Mucosa of gallbladder (tissue), 1 donor: ENCODE measurements at regions not wholly inside any gene's neighbourhood (a gene's known extent, or its start where the extent isn't known, plus 50 kb on each side); places are given as distances from the start of the nearest gene placed in this dataset.

ENCODE experiments used
- DNase-seq: peaks from one replicate; pipeline ENCODE4 v3.0.0-alpha.2; 2020; ENCODE audit warnings: low spot score
- donor health status: DM: no; HTN: no; CAD: no.

- no peak for DNase-seq
These were observed 293.6 kb downstream of the GLRX3 start for GRCh38 chr10:130429809-130430208.

- no peak for DNase-seq
These were observed 294.1 kb downstream of the GLRX3 start for GRCh38 chr10:130430291-130430690.

GRCh38 chr10:130430852-130431704, 294.9 kb downstream of the GLRX3 start:
- DNase-seq, result no peak

GRCh38 chr10:130432271-130432670, 296.1 kb downstream of the GLRX3 start:
- DNase-seq, result no peak

- no peak for DNase-seq
These were observed 296.7 kb downstream of the GLRX3 start for GRCh38 chr10:130432850-130433249.

- no peak for DNase-seq
These were observed 298.5 kb downstream of the GLRX3 start for GRCh38 chr10:130434446-130435385.

- no peak for DNase-seq
These were observed 299.8 kb downstream of the GLRX3 start for GRCh38 chr10:130435961-130436360.

GRCh38 chr10:130438861-130439260, 302.7 kb downstream of the GLRX3 start:
- DNase-seq, result no peak

GRCh38 chr10:130439766-130440165, 303.6 kb downstream of the GLRX3 start:
- no peak for DNase-seq

GRCh38 chr10:130440494-130440893, 304.3 kb downstream of the GLRX3 start:
- DNase-seq, result no peak

- DNase-seq, result no peak
These were observed 304.8 kb downstream of the GLRX3 start for GRCh38 chr10:130440971-130441370.

GRCh38 chr10:130443066-130443465, 306.9 kb downstream of the GLRX3 start:
- no peak for DNase-seq

- no peak for DNase-seq
These were observed 317.0 kb downstream of the GLRX3 start for GRCh38 chr10:130453036-130453720.

- DNase-seq, result no peak
These were observed 317.7 kb downstream of the GLRX3 start for GRCh38 chr10:130453721-130454542.

- no peak for DNase-seq
These were observed 318.4 kb downstream of the GLRX3 start for GRCh38 chr10:130454543-130455000.

GRCh38 chr10:130455111-130455695, 319.0 kb downstream of the GLRX3 start:
- no peak for DNase-seq

- no peak for DNase-seq
These were observed 319.6 kb downstream of the GLRX3 start for GRCh38 chr10:130455791-130456190.

GRCh38 chr10:130456616-130457015, 320.4 kb downstream of the GLRX3 start:
- DNase-seq, result no peak

- DNase-seq, result no peak
These were observed 322.3 kb downstream of the GLRX3 start for GRCh38 chr10:130458509-130458908.

- no peak for DNase-seq
These were observed 322.8 kb downstream of the GLRX3 start for GRCh38 chr10:130459011-130459410.
